GM23338 (cell line): ENCODE measurements at regions not wholly inside any gene's neighbourhood (a gene's known extent, or its start where the extent isn't known, plus 50 kb on each side); places are given as distances from the start of the nearest gene placed in this dataset.

Source experiments
- EZH2 ChIP-seq: fragments of 200-600 bp; sonication (generic); IDR thresholded peaks from one replicate; pipeline ENCODE4 v1.8.0; 2017; ENCODE audit warnings: antibody characterized with exemption, mild to moderate bottlenecking, low read depth; ENCODE audit not compliant: unreplicated experiment
- JUNB ChIP-seq: IDR thresholded peaks from one replicate; pipeline ENCODE4 v1.6.1; 2016; ENCODE audit warnings: antibody characterized with exemption; ENCODE audit not compliant: unreplicated experiment
- STAT1 ChIP-seq: IDR thresholded peaks from one replicate; pipeline ENCODE4 v1.6.1; 2016; ENCODE audit warnings: antibody characterized with exemption; ENCODE audit not compliant: unreplicated experiment
- TF ChIP-seq, protein P1 (sequence below): fragments of 250-450 bp; sonication (Bioruptor Pico); IDR thresholded peaks from 2 replicates; pipeline ENCODE4 v1.5.0; 2020; ENCODE audit warnings: mild to moderate bottlenecking, moderate library complexity
- TF ChIP-seq, protein P2 (sequence below): IDR thresholded peaks from one replicate; pipeline ENCODE4 v1.6.1; 2018; ENCODE audit warnings: antibody characterized with exemption; ENCODE audit not compliant: unreplicated experiment
- TF ChIP-seq, protein P3 (sequence below), 2 experiments: fragments of 200-600 bp in 1 of 2; sonication (generic) in 1 of 2; conservative IDR thresholded peaks; 2 replicates each; pipeline versions ENCODE4 v1.5.1 to v1.6.1; 2016 to 2017; ENCODE audit warnings: antibody characterized with exemption in 2 of 2, low read depth in 2 of 2, mild to moderate bottlenecking in 2 of 2, moderate library complexity in 1 of 2

DNA sequence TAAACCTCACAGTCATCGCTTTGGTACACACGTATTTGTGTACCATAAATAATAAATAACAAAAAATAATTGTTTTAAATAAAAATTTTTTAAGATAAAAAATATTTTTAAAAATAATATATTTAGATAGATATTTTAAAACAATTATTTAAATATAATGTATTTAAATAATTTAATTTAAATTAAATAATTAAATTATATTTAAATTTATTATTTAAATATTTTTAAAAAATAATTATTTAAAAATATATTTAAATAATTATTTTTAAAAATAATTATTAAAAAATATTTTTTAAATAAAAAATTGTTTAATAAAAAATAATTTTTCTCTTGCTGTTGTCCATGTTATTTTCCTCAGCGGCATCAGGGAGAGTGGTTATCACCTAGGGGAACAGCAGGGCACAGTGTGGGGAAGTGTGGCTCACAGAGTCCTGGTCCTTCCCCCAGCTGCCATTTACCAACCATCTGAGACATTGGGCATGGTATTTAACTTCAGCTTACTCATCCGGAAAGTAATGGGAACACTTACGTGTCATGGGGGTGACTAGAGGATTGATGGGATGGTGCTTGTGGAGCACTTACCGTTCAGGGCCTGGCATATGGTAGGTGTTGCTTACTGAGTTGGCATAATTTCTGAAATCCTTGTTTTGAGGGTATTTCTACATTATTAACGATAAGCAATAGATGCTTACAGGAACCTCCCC, 92.9 kb upstream of the TSPAN2 start (continued):
- TF ChIP-seq, protein P1, sequence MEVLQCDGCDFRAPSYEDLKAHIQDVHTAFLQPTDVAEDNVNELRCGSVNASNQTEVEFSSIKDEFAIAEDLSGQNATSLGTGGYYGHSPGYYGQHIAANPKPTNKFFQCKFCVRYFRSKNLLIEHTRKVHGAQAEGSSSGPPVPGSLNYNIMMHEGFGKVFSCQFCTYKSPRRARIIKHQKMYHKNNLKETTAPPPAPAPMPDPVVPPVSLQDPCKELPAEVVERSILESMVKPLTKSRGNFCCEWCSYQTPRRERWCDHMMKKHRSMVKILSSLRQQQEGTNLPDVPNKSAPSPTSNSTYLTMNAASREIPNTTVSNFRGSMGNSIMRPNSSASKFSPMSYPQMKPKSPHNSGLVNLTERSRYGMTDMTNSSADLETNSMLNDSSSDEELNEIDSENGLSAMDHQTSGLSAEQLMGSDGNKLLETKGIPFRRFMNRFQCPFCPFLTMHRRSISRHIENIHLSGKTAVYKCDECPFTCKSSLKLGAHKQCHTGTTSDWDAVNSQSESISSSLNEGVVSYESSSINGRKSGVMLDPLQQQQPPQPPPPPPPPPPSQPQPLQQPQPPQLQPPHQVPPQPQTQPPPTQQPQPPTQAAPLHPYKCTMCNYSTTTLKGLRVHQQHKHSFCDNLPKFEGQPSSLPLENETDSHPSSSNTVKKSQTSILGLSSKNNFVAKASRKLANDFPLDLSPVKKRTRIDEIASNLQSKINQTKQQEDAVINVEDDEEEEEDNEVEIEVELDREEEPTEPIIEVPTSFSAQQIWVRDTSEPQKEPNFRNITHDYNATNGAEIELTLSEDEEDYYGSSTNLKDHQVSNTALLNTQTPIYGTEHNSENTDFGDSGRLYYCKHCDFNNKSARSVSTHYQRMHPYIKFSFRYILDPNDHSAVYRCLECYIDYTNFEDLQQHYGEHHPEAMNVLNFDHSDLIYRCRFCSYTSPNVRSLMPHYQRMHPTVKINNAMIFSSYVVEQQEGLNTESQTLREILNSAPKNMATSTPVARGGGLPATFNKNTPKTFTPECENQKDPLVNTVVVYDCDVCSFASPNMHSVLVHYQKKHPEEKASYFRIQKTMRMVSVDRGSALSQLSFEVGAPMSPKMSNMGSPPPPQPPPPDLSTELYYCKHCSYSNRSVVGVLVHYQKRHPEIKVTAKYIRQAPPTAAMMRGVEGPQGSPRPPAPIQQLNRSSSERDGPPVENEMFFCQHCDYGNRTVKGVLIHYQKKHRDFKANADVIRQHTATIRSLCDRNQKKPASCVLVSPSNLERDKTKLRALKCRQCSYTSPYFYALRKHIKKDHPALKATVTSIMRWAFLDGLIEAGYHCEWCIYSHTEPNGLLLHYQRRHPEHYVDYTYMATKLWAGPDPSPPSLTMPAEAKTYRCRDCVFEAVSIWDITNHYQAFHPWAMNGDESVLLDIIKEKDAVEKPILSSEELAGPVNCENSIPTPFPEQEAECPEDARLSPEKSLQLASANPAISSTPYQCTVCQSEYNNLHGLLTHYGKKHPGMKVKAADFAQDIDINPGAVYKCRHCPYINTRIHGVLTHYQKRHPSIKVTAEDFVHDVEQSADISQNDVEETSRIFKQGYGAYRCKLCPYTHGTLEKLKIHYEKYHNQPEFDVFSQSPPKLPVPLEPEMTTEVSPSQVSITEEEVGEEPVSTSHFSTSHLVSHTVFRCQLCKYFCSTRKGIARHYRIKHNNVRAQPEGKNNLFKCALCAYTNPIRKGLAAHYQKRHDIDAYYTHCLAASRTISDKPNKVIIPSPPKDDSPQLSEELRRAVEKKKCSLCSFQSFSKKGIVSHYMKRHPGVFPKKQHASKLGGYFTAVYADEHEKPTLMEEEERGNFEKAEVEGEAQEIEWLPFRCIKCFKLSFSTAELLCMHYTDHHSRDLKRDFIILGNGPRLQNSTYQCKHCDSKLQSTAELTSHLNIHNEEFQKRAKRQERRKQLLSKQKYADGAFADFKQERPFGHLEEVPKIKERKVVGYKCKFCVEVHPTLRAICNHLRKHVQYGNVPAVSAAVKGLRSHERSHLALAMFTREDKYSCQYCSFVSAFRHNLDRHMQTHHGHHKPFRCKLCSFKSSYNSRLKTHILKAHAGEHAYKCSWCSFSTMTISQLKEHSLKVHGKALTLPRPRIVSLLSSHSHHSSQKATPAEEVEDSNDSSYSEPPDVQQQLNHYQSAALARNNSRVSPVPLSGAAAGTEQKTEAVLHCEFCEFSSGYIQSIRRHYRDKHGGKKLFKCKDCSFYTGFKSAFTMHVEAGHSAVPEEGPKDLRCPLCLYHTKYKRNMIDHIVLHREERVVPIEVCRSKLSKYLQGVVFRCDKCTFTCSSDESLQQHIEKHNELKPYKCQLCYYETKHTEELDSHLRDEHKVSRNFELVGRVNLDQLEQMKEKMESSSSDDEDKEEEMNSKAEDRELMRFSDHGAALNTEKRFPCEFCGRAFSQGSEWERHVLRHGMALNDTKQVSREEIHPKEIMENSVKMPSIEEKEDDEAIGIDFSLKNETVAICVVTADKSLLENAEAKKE: no peak
- no peak for TF ChIP-seq JUNB
- TF ChIP-seq, protein P2, sequence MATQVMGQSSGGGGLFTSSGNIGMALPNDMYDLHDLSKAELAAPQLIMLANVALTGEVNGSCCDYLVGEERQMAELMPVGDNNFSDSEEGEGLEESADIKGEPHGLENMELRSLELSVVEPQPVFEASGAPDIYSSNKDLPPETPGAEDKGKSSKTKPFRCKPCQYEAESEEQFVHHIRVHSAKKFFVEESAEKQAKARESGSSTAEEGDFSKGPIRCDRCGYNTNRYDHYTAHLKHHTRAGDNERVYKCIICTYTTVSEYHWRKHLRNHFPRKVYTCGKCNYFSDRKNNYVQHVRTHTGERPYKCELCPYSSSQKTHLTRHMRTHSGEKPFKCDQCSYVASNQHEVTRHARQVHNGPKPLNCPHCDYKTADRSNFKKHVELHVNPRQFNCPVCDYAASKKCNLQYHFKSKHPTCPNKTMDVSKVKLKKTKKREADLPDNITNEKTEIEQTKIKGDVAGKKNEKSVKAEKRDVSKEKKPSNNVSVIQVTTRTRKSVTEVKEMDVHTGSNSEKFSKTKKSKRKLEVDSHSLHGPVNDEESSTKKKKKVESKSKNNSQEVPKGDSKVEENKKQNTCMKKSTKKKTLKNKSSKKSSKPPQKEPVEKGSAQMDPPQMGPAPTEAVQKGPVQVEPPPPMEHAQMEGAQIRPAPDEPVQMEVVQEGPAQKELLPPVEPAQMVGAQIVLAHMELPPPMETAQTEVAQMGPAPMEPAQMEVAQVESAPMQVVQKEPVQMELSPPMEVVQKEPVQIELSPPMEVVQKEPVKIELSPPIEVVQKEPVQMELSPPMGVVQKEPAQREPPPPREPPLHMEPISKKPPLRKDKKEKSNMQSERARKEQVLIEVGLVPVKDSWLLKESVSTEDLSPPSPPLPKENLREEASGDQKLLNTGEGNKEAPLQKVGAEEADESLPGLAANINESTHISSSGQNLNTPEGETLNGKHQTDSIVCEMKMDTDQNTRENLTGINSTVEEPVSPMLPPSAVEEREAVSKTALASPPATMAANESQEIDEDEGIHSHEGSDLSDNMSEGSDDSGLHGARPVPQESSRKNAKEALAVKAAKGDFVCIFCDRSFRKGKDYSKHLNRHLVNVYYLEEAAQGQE: no peak
- TF ChIP-seq, protein P3, sequence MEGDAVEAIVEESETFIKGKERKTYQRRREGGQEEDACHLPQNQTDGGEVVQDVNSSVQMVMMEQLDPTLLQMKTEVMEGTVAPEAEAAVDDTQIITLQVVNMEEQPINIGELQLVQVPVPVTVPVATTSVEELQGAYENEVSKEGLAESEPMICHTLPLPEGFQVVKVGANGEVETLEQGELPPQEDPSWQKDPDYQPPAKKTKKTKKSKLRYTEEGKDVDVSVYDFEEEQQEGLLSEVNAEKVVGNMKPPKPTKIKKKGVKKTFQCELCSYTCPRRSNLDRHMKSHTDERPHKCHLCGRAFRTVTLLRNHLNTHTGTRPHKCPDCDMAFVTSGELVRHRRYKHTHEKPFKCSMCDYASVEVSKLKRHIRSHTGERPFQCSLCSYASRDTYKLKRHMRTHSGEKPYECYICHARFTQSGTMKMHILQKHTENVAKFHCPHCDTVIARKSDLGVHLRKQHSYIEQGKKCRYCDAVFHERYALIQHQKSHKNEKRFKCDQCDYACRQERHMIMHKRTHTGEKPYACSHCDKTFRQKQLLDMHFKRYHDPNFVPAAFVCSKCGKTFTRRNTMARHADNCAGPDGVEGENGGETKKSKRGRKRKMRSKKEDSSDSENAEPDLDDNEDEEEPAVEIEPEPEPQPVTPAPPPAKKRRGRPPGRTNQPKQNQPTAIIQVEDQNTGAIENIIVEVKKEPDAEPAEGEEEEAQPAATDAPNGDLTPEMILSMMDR (conservative IDR thresholded peaks at IDR 0.05; ENCODE audit: low read depth in 2 of 2): no peak
- TF ChIP-seq EZH2: no peak
- TF ChIP-seq STAT1: no peak
